ENCODE measurements at regions not wholly inside any gene's neighbourhood (a gene's known extent, or its start where the extent isn't known, plus 50 kb on each side); places are given as distances from the start of the nearest gene placed in this dataset.

GRCh38 chr1:82052563-82052962 is 251.8 kb downstream of the ADGRL2 start:
- ATAC-seq (no peak), DNase-seq (ENCODE audit: low spot score) (no peak)
- CTCF ChIA-PET = no interaction called here

GRCh38 chr1:82048596-82048995 is 247.9 kb downstream of the ADGRL2 start:
- Mint-ChIP-seq H3K36me3 (no peaks in the 10 kb centered on the region), H3K27ac (no peak overlapping the region), H3K4me1 (peaks cover 3% of the 10 kb centered on the region; the same call in 1 of the 2 replicates), H3K27me3 (ENCODE audit: low read depth) (no peaks in the 10 kb centered on the region), H3K9me3 (peaks cover 6% of the 10 kb centered on the region), H3K4me3 (no peak overlapping the region)
- CTCF ChIA-PET = no interaction called here
- ATAC-seq = no peak
- no peak for DNase-seq (ENCODE audit: low spot score)
- POLR2A ChIA-PET = no interaction called here
- TF ChIP-seq PRDM15 (CRISPR knock-in tag; IDR thresholded peaks at IDR 0.05) = no peak
- no peak for TF ChIP-seq ERG (CRISPR knock-in tag; IDR thresholded peaks at IDR 0.05)
- TF ChIP-seq ZNF263 (CRISPR knock-in tag; IDR thresholded peaks at IDR 0.05; ENCODE audit: low read depth) = no peak
- TF ChIP-seq SMAD4 (CRISPR knock-in tag; IDR thresholded peaks at IDR 0.05) = no peak
- no peak for TF ChIP-seq ZBTB21 (CRISPR knock-in tag; IDR thresholded peaks at IDR 0.05; ENCODE audit: borderline replicate concordance)
- TF ChIP-seq NFYB (CRISPR knock-in tag; conservative IDR thresholded peaks at IDR 0.05; ENCODE audit: low read depth) = no peak
- no peak for TF ChIP-seq ZNF425 (CRISPR knock-in tag; conservative IDR thresholded peaks at IDR 0.05)
- TF ChIP-seq GABPB1 (CRISPR knock-in tag; IDR thresholded peaks at IDR 0.05) = no peak

More at GRCh38 chr1:82052563-82052962, 251.8 kb downstream of the ADGRL2 start:
- Mint-ChIP-seq H3K4me1 (peaks cover 3% of the 10 kb centered on the region; the same call in 1 of the 2 replicates), H3K27me3 (ENCODE audit: low read depth) (no peaks in the 10 kb centered on the region; the same call in 1 of the 2 replicates), H3K9me3 (no peaks in the 10 kb centered on the region), H3K27ac (no peak overlapping the region), H3K36me3 (no peaks in the 10 kb centered on the region), H3K4me3 (no peak overlapping the region)
- POLR2A ChIA-PET = no interaction called here
- TF ChIP-seq RELA (CRISPR knock-in tag; IDR thresholded peaks at IDR 0.05; ENCODE audit: borderline replicate concordance) (no peak), ERG (CRISPR knock-in tag; IDR thresholded peaks at IDR 0.05) (no peak), ZBTB43 (CRISPR knock-in tag; IDR thresholded peaks at IDR 0.05) (no peak), SMAD4 (CRISPR knock-in tag; IDR thresholded peaks at IDR 0.05) (no peak), CREM (CRISPR knock-in tag; IDR thresholded peaks at IDR 0.05) (no peak), TP53 (CRISPR knock-in tag; IDR thresholded peaks at IDR 0.05) (no peak), FOXJ3 (CRISPR knock-in tag; IDR thresholded peaks at IDR 0.05; ENCODE audit: borderline replicate concordance) (no peak), IRF1 (CRISPR knock-in tag; IDR thresholded peaks at IDR 0.05) (no peak), NFYB (CRISPR knock-in tag; conservative IDR thresholded peaks at IDR 0.05; ENCODE audit: low read depth) (no peak), TEAD1 (CRISPR knock-in tag; IDR thresholded peaks at IDR 0.05) (no peak), ZNF281 (CRISPR knock-in tag; IDR thresholded peaks at IDR 0.05) (no peak)
